Coronary artery (tissue), 2 donors: ENCODE measurements at regions not wholly inside any gene's neighbourhood (a gene's known extent, or its start where the extent isn't known, plus 50 kb on each side); places are given as distances from the start of the nearest gene placed in this dataset.

Source experiments
- DNase-seq: peaks from one replicate; pipeline ENCODE4 v3.0.0-alpha.2; 2017; ENCODE audit warnings: low spot score
- H3K27ac ChIP-seq, 2 donors: fragments of 200-600 bp; sonication (generic); one replicate each; pipeline ENCODE4 v1.5.1; 2016 to 2019
- H3K4me3 ChIP-seq: fragments of 200-600 bp; sonication (generic); 2 replicates; pipeline ENCODE4 v1.5.1; 2016; ENCODE audit warnings: mild to moderate bottlenecking, moderate library complexity
- CTCF ChIP-seq: fragments of 200-600 bp; sonication (generic); IDR thresholded peaks from one replicate; pipeline ENCODE4 v1.5.1; 2019; ENCODE audit warnings: antibody characterized with exemption

GRCh38 chr7:12796397-12797127 is 109.1 kb downstream of the ARL4A start:
- no peak overlapping the region for H3K27ac ChIP-seq
- no peak for TF ChIP-seq CTCF
- DNase-seq: no peak
- H3K4me3 ChIP-seq: no peak overlapping the region

- no peak for DNase-seq
- TF ChIP-seq CTCF: no peak
- no peak overlapping the region for H3K4me3 ChIP-seq
- no peak overlapping the region for H3K27ac ChIP-seq
Measured at GRCh38 chr7:12800486-12800885, 113.1 kb downstream of the ARL4A start.

- H3K27ac ChIP-seq: no peak overlapping the region
- no peak for DNase-seq
Measured at GRCh38 chr7:12801107-12801506, 113.7 kb downstream of the ARL4A start.

GRCh38 chr7:12802070-12802469 is 114.6 kb downstream of the ARL4A start:
- no peak overlapping the region for H3K4me3 ChIP-seq
- TF ChIP-seq CTCF: no peak
- no peak for DNase-seq
- no peak overlapping the region for H3K27ac ChIP-seq

More at GRCh38 chr7:12801107-12801506, 113.7 kb downstream of the ARL4A start:
- H3K4me3 ChIP-seq: no peak overlapping the region
- no peak for TF ChIP-seq CTCF

- Histone ChIP-seq H3K4me3 (no peak overlapping the region), H3K27ac (no peak overlapping the region)
- no peak for DNase-seq
- no peak for TF ChIP-seq CTCF
Measured at GRCh38 chr7:12803542-12803941, 116.1 kb downstream of the ARL4A start.

- TF ChIP-seq CTCF: no peak
- no peak overlapping the region for H3K27ac ChIP-seq
- no peak overlapping the region for H3K4me3 ChIP-seq
- no peak for DNase-seq
Measured at GRCh38 chr7:12805518-12805928, 118.1 kb downstream of the ARL4A start.

GRCh38 chr7:12805957-12806356 is 118.5 kb downstream of the ARL4A start:
- no peak for DNase-seq
- Histone ChIP-seq H3K4me3 (no peak overlapping the region), H3K27ac (no peak overlapping the region)
- TF ChIP-seq CTCF: no peak
